Nephron progenitor cell (in vitro differentiated cells): ENCODE measurements at regions not wholly inside any gene's neighbourhood (a gene's known extent, or its start where the extent isn't known, plus 50 kb on each side); places are given as distances from the start of the nearest gene placed in this dataset.

Source experiments
- DNase-seq: peaks from one replicate; pipeline ENCODE4 v3.0.0; 2021
- H3K27ac Mint-ChIP-seq: 2 replicates; pipeline ENCODE4 v1.8.0; 2021; ENCODE audit warnings: mild to moderate bottlenecking, moderate library complexity, mixed read lengths
- H3K27me3 Mint-ChIP-seq: 2 replicates; pipeline ENCODE4 v1.8.0; 2021; ENCODE audit warnings: mild to moderate bottlenecking, low read depth, mixed read lengths; ENCODE audit not compliant: poor library complexity
- H3K36me3 Mint-ChIP-seq: 2 replicates; pipeline ENCODE4 v1.8.0; 2021; ENCODE audit warnings: low read depth, mixed read lengths
- H3K4me1 Mint-ChIP-seq: 2 replicates; pipeline ENCODE4 v1.8.0; 2021; ENCODE audit warnings: mixed read lengths
- H3K4me3 Mint-ChIP-seq: 2 replicates; pipeline ENCODE4 v1.8.0; 2021; ENCODE audit warnings: mild to moderate bottlenecking, moderate library complexity, mixed read lengths
- H3K9me3 Mint-ChIP-seq: 2 replicates; pipeline ENCODE4 v1.8.0; 2021; ENCODE audit warnings: mild to moderate bottlenecking, moderate library complexity, mixed read lengths
- CTCF ChIP-seq: fragments of 200-600 bp; sonication (generic); IDR thresholded peaks from 2 replicates; pipeline ENCODE4 v1.5.0; 2021; ENCODE audit warnings: antibody characterized with exemption

GRCh38 chr2:185147361-185147760 is 549.0 kb downstream of the ZNF804A start:
- TF ChIP-seq CTCF = no peak
- H3K4me3 Mint-ChIP-seq = no peak overlapping the region
- H3K36me3 Mint-ChIP-seq = no peaks in the 10 kb centered on the region
- H3K27ac Mint-ChIP-seq = no peak overlapping the region
- no peaks in the 10 kb centered on the region for H3K4me1 Mint-ChIP-seq
- DNase-seq = no peak
- H3K27me3 Mint-ChIP-seq = no peaks in the 10 kb centered on the region
- H3K9me3 Mint-ChIP-seq = no peaks in the 10 kb centered on the region

GRCh38 chr2:185152186-185152585 is 553.9 kb downstream of the ZNF804A start:
- H3K4me1 Mint-ChIP-seq = no peaks in the 10 kb centered on the region
- no peak overlapping the region for H3K27ac Mint-ChIP-seq
- no peaks in the 10 kb centered on the region for H3K9me3 Mint-ChIP-seq
- H3K27me3 Mint-ChIP-seq = no peaks in the 10 kb centered on the region
- no peak for TF ChIP-seq CTCF
- no peak overlapping the region for H3K4me3 Mint-ChIP-seq
- no peak for DNase-seq
- H3K36me3 Mint-ChIP-seq = no peaks in the 10 kb centered on the region

- no peak overlapping the region for H3K4me3 Mint-ChIP-seq
- TF ChIP-seq CTCF = no peak
- H3K27me3 Mint-ChIP-seq = no peaks in the 10 kb centered on the region
- no peak overlapping the region for H3K27ac Mint-ChIP-seq
- H3K36me3 Mint-ChIP-seq = no peaks in the 10 kb centered on the region
- H3K4me1 Mint-ChIP-seq = no peaks in the 10 kb centered on the region
- DNase-seq = no peak
- no peaks in the 10 kb centered on the region for H3K9me3 Mint-ChIP-seq
Observed at GRCh38 chr2:185161701-185162100, 563.4 kb downstream of the ZNF804A start.

GRCh38 chr2:185174353-185174752 is 564.3 kb upstream of the FSIP2 start:
- no peak for TF ChIP-seq CTCF
- Mint-ChIP-seq H3K4me1 (no peaks in the 10 kb centered on the region), H3K27ac (no peak overlapping the region), H3K4me3 (no peak overlapping the region), H3K36me3 (no peaks in the 10 kb centered on the region), H3K27me3 (peaks cover 5% of the 10 kb centered on the region), H3K9me3 (no peaks in the 10 kb centered on the region)
- no peak for DNase-seq

GRCh38 chr2:185179743-185180142 is 558.9 kb upstream of the FSIP2 start:
- DNase-seq = no peak
- Mint-ChIP-seq H3K27me3 (no peaks in the 10 kb centered on the region), H3K9me3 (no peaks in the 10 kb centered on the region), H3K36me3 (no peaks in the 10 kb centered on the region), H3K4me1 (no peaks in the 10 kb centered on the region), H3K4me3 (no peak overlapping the region), H3K27ac (no peak overlapping the region)
- no peak for TF ChIP-seq CTCF

GRCh38 chr2:185181901-185182300 is 556.7 kb upstream of the FSIP2 start:
- Mint-ChIP-seq H3K9me3 (no peaks in the 10 kb centered on the region), H3K4me3 (no peak overlapping the region), H3K36me3 (no peaks in the 10 kb centered on the region), H3K4me1 (no peaks in the 10 kb centered on the region), H3K27me3 (no peaks in the 10 kb centered on the region), H3K27ac (no peak overlapping the region)
- TF ChIP-seq CTCF = no peak
- DNase-seq = no peak
